HCT116 (cell line): ENCODE measurements at regions not wholly inside any gene's neighbourhood (a gene's known extent, or its start where the extent isn't known, plus 50 kb on each side); places are given as distances from the start of the nearest gene placed in this dataset.

Experiments
- ATAC-seq: fragments of 200-7000 bp; cut with Tn5 transposase; 2 replicates; pipeline ENCODE4 v1.9.1; 2020; ENCODE audit warnings: mild to moderate bottlenecking, moderate library complexity
- BruUV-seq: library from RNA; stranded (reverse); fragments of 400-500 nt; replicated peaks from 2 replicates; lab custom pipeline; 2021; lab: Mats Ljungman, UMichigan
- CTCF ChIA-PET: fragments of 300-600 bp; sonication (Branson Sonifier 250); formaldehyde crosslinking; loops from one replicate; lab custom pipeline; 2021; ENCODE audit warnings: antibody characterized with exemption; lab: Charles Lee
- POLR2A ChIA-PET: fragments of 300-600, 350-600 bp; sonication (Branson Sonifier 250); formaldehyde crosslinking; loops from one replicate; lab custom pipeline; 2021; ENCODE audit warnings: antibody characterized with exemption; lab: Charles Lee
- RAD21 ChIA-PET, 2 experiments: fragments of 300-600 bp; sonication (Branson Sonifier 250); formaldehyde crosslinking; loops; one replicate each; lab custom pipeline; 2023; ENCODE audit warnings: low total read pairs in 2 of 2; ENCODE audit not compliant: uncharacterized antibody in 2 of 2, unreplicated experiment in 2 of 2, low non-redundant PET in 1 of 2; lab: Charles Lee
- DNase-seq: peaks from one replicate; pipeline ENCODE4 v3.0.0-alpha.2; 2010; ENCODE audit warnings: low read depth, low spot score
- H2AFZ ChIP-seq: fragments of 200-600 bp; shearing (Covaris generic), sonication (generic); 2 replicates; pipeline ENCODE4 v1.6.1; 2017; ENCODE audit warnings: low read depth, mixed run types, mixed read lengths, antibody characterized with exemption, low read length; ENCODE audit not compliant: poor library complexity, severe bottlenecking
- H3K27ac ChIP-seq: 2 replicates; pipeline ENCODE4 v1.5.1; 2012; ENCODE audit warnings: low read depth, low read length
- H3K27me3 ChIP-seq: fragments of 200-600 bp; sonication (generic); 2 replicates; pipeline ENCODE4 v1.6.1; 2016; ENCODE audit warnings: mixed run types, low read length, mixed read lengths; ENCODE audit not compliant: insufficient read depth
- H3K36me3 ChIP-seq, 2 experiments: fragments of 200-500 bp in 1 of 2; fragments of 200-600 bp in 1 of 2; sonication (Bioruptor generic) in 1 of 2; sonication (generic) in 1 of 2; 2 replicates each; pipeline versions ENCODE4 v1.5.1 to v1.6.1; 2014 to 2016; ENCODE audit warnings: low read length in 2 of 2, inconsistent platforms in 1 of 2, mixed read lengths in 1 of 2, mixed run types in 1 of 2; ENCODE audit not compliant: insufficient read depth in 2 of 2, control insufficient read depth in 1 of 2
- H3K4me1 ChIP-seq, 2 experiments: fragments of 200-600 bp in 1 of 2; sonication (generic) in 1 of 2; 2 replicates each; pipeline versions ENCODE4 v1.5.1 to v1.6.1; 2012 to 2017; ENCODE audit warnings: low read length in 2 of 2, inconsistent platforms in 1 of 2, mild to moderate bottlenecking in 1 of 2, mixed read lengths in 1 of 2, mixed run types in 1 of 2, moderate library complexity in 1 of 2; ENCODE audit not compliant: insufficient read depth in 2 of 2, control insufficient read depth in 1 of 2
- H3K4me2 ChIP-seq: fragments of 200-600 bp; sonication (generic); 2 replicates; pipeline ENCODE4 v1.6.1; 2017; ENCODE audit warnings: mixed run types, low read length, mixed read lengths
- H3K4me3 ChIP-seq, 2 experiments: fragments of 200-600 bp in 1 of 2; sonication (generic) in 1 of 2; replicated peaks in 1 of 2; 2 replicates each; pipeline ENCODE4 v1.5.1; 2011 to 2016; ENCODE audit warnings: low read length in 2 of 2, control low read depth in 1 of 2, low read depth in 1 of 2, mild to moderate bottlenecking in 1 of 2, mixed read lengths in 1 of 2, mixed run types in 1 of 2
- H3K79me2 ChIP-seq: fragments of 200-600 bp; sonication (generic); 2 replicates; pipeline ENCODE4 v1.6.1; 2017; ENCODE audit warnings: mild to moderate bottlenecking, mixed run types, low read length, moderate library complexity, mixed read lengths; ENCODE audit not compliant: insufficient read depth
- H3K9ac ChIP-seq: fragments of 200-600 bp; sonication (generic); 2 replicates; pipeline ENCODE4 v1.6.1; 2016; ENCODE audit warnings: low read length, mixed read lengths
- H3K9me2 ChIP-seq: fragments of 200-600 bp; sonication (generic), shearing (Covaris generic); 2 replicates; pipeline ENCODE4 v1.6.1; 2017; ENCODE audit warnings: mixed run types, mild to moderate bottlenecking, moderate library complexity; ENCODE audit not compliant: insufficient read depth
- H3K9me3 ChIP-seq, 2 experiments: fragments of 200-500 bp in 1 of 2; fragments of 200-600 bp in 1 of 2; sonication (Bioruptor generic) in 1 of 2; sonication (generic) in 1 of 2; 2 replicates each; pipeline ENCODE4 v1.6.1; 2014 to 2017; ENCODE audit warnings: low read length in 2 of 2, mixed read lengths in 2 of 2, inconsistent platforms in 1 of 2, low read depth in 1 of 2, mild to moderate bottlenecking in 1 of 2, mixed run types in 1 of 2, moderate library complexity in 1 of 2; ENCODE audit not compliant: control insufficient read depth in 1 of 2, insufficient read depth in 1 of 2
- H4K20me1 ChIP-seq: fragments of 200-600 bp; sonication (generic), shearing (Covaris generic); 2 replicates; pipeline ENCODE4 v1.6.1; 2017; ENCODE audit warnings: mixed run types, mild to moderate bottlenecking, moderate library complexity; ENCODE audit not compliant: insufficient read depth
- ATF3 ChIP-seq: IDR thresholded peaks from 2 replicates; pipeline ENCODE4 v1.6.1; 2012
- CBX3 ChIP-seq: IDR thresholded peaks from 2 replicates; pipeline ENCODE4 v1.6.1; 2012; ENCODE audit warnings: low read depth
- CEBPB ChIP-seq: IDR thresholded peaks from 2 replicates; pipeline ENCODE4 v1.6.1; 2012; ENCODE audit warnings: low read depth
- CTCF ChIP-seq, 3 experiments: fragments of 200-600 bp in 1 of 3; sonication (generic) in 1 of 3; IDR thresholded peaks in 2 of 3; conservative IDR thresholded peaks in 1 of 3; 2 replicates each; pipeline ENCODE4 v1.5.1; 2012 to 2017; ENCODE audit warnings: low read depth in 2 of 3, low read length in 2 of 3, antibody characterized with exemption in 1 of 3, borderline replicate concordance in 1 of 3, control low read depth in 1 of 3, mild to moderate bottlenecking in 1 of 3, mixed read lengths in 1 of 3, mixed run types in 1 of 3, moderate library complexity in 1 of 3; ENCODE audit not compliant: insufficient read depth in 1 of 3
- EGR1 ChIP-seq: IDR thresholded peaks from 2 replicates; pipeline ENCODE4 v1.6.1; 2012; ENCODE audit warnings: low read depth
- ELF1 ChIP-seq: IDR thresholded peaks from 2 replicates; pipeline ENCODE4 v1.6.1; 2012; ENCODE audit warnings: low read depth, borderline replicate concordance
- EZH2 ChIP-seq: fragments of 200-600 bp; sonication (generic); IDR thresholded peaks from 2 replicates; pipeline ENCODE4 v1.6.1; 2017; ENCODE audit warnings: antibody characterized with exemption, mixed run types
- EZH2phosphoT487 ChIP-seq: fragments of 200-600 bp; IDR thresholded peaks from 2 replicates; pipeline ENCODE4 v1.6.1; 2018; ENCODE audit warnings: antibody characterized with exemption, borderline replicate concordance
- FOSL1 ChIP-seq: IDR thresholded peaks from 2 replicates; pipeline ENCODE4 v1.6.1; 2012; ENCODE audit warnings: low read depth
- JUND ChIP-seq: IDR thresholded peaks from 2 replicates; pipeline ENCODE4 v1.6.1; 2012
- MAX ChIP-seq: IDR thresholded peaks from 2 replicates; pipeline ENCODE4 v1.6.1; 2012
- POLR2A ChIP-seq: IDR thresholded peaks from 2 replicates; pipeline ENCODE4 v1.7.0; 2011; ENCODE audit warnings: borderline replicate concordance; ENCODE audit not compliant: insufficient read depth, insufficient read length; ENCODE audit errors: extremely low read depth
- RAD21 ChIP-seq: IDR thresholded peaks from 2 replicates; pipeline ENCODE4 v1.6.1; 2012; ENCODE audit warnings: low read depth, mild to moderate bottlenecking
- SIN3A ChIP-seq: IDR thresholded peaks from 2 replicates; pipeline ENCODE4 v1.6.1; 2012; ENCODE audit warnings: low read depth
- SP1 ChIP-seq: IDR thresholded peaks from 2 replicates; pipeline ENCODE4 v1.6.1; 2012; ENCODE audit warnings: low read depth
- SRF ChIP-seq: IDR thresholded peaks from 2 replicates; pipeline ENCODE4 v1.6.1; 2012; ENCODE audit warnings: low read depth
- YY1 ChIP-seq: IDR thresholded peaks from 2 replicates; pipeline ENCODE4 v1.6.1; 2011; ENCODE audit warnings: low read length, low read depth, moderate library complexity, mild to moderate bottlenecking; ENCODE audit not compliant: insufficient replicate concordance; ENCODE audit errors: extremely low read depth
- ZBTB33 ChIP-seq: IDR thresholded peaks from 2 replicates; pipeline ENCODE4 v1.6.1; 2011; ENCODE audit warnings: mild to moderate bottlenecking, low read length, moderate library complexity; ENCODE audit not compliant: insufficient replicate concordance; ENCODE audit errors: extremely low read depth
- ZFX ChIP-seq: fragments of 450-650 bp; IDR thresholded peaks from 2 replicates; pipeline ENCODE4 v1.6.1; 2017
- ZNF274 ChIP-seq: fragments of 200-500 bp; sonication (Bioruptor generic); IDR thresholded peaks from 2 replicates; pipeline ENCODE4 v1.6.1; 2014; ENCODE audit warnings: mild to moderate bottlenecking, low read depth, low read length, inconsistent platforms
- intact Hi-C: fragments of 100-400 bp; cut with micrococcal nuclease; formaldehyde crosslinking; loops from 2 replicates; pipeline ENCODE4 v1.10.0; 2022

- Histone ChIP-seq H3K27me3 (no peaks in the 10 kb centered on the region), H3K4me3 (no peak overlapping the region), H4K20me1 (no peaks in the 10 kb centered on the region), H3K79me2 (no peaks in the 10 kb centered on the region; the same call in 1 of the 2 replicates), H3K27ac (no peak overlapping the region), H3K4me1 (no peaks in the 10 kb centered on the region), H3K9me3 (no peaks in the 10 kb centered on the region), H3K9ac (no peak overlapping the region), H2AFZ (no peak overlapping the region), H3K36me3 (no peaks in the 10 kb centered on the region), H3K4me2 (no peak overlapping the region), H3K9me2 (no peaks in the 10 kb centered on the region)
- DNase-seq (no peak), ATAC-seq (no peak)
- ChIA-PET CTCF (no interaction called here), POLR2A (no interaction called here), RAD21 (no interaction called here)
- intact Hi-C loops, result no loop called here
- TF ChIP-seq ZNF274, result no peak
- TF ChIP-seq ELF1, result no peak
- no peak for TF ChIP-seq CEBPB
- no peak for TF ChIP-seq SP1
- no peak for TF ChIP-seq YY1
- TF ChIP-seq FOSL1, result no peak
- TF ChIP-seq CTCF (IDR thresholded peaks at IDR 0.05 in 2 of 3, conservative IDR thresholded peaks at IDR 0.05 in 1 of 3; ENCODE audit: borderline replicate concordance in 1 of 3, insufficient read depth in 1 of 3, low read depth in 2 of 3, low read length in 2 of 3), result no peak
- no peak for TF ChIP-seq MAX
- no peak for TF ChIP-seq POLR2A
- TF ChIP-seq SIN3A, result no peak
- TF ChIP-seq JUND, result no peak
- TF ChIP-seq RAD21, result no peak
- TF ChIP-seq ZBTB33, result no peak
- no peak for TF ChIP-seq ATF3
- TF ChIP-seq EZH2phosphoT487, result no peak
- no peak for TF ChIP-seq ZFX
- TF ChIP-seq SRF, result no peak
- TF ChIP-seq CBX3, result no peak
- no peak for TF ChIP-seq EGR1
- TF ChIP-seq EZH2, result no peak
- no TSS peak for BruUV-seq
These were observed 183.3 kb downstream of the KCNRG start for GRCh38 chr13:50198508-50198907.
